ENCODE measurements at regions not wholly inside any gene's neighbourhood (a gene's known extent, or its start where the extent isn't known, plus 50 kb on each side); places are given as distances from the start of the nearest gene placed in this dataset.
A peak's percentile ranks its signal among the peaks of the same experiment; 100 is the strongest.

DNA sequence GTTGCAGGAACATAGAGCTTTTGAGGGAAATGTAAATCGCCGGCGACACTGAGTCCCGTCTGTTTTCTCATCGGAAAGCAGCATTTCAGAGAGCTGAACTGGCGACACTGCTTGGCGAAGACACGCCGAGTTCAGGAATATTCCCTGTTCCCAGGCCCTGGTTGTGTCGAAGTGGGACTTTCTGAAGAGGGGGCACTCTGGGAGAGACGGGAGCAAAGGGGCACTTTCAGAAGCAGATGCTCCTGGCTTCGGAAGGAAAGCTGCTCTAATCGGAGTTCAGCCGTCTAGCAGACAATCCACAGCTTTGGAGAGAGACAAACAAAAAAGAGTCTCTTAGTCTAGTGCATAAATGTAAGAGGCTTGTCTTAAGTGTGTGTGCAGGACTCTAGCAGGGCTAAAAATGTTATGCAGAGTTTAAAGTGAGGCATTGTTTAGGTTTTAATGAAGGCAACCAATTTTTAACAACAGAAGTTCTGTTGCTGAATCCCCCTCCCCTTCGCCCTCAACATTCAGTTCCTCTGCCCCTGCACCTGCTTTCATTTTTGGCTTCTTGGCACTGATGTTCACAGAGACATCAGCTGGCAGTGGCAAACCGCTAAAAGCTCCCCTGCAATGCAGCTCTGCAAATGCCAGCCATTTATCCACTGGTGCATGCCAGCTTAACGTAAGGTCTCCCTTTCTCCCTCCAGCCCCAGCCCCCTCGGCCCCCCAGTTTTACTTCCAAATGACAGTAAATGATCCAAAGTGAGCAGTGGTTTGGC lies 289.5 kb upstream of the MPDZ start:
- no peak overlapping the region for H3K27ac ChIP-seq
- TF ChIP-seq, protein P1, sequence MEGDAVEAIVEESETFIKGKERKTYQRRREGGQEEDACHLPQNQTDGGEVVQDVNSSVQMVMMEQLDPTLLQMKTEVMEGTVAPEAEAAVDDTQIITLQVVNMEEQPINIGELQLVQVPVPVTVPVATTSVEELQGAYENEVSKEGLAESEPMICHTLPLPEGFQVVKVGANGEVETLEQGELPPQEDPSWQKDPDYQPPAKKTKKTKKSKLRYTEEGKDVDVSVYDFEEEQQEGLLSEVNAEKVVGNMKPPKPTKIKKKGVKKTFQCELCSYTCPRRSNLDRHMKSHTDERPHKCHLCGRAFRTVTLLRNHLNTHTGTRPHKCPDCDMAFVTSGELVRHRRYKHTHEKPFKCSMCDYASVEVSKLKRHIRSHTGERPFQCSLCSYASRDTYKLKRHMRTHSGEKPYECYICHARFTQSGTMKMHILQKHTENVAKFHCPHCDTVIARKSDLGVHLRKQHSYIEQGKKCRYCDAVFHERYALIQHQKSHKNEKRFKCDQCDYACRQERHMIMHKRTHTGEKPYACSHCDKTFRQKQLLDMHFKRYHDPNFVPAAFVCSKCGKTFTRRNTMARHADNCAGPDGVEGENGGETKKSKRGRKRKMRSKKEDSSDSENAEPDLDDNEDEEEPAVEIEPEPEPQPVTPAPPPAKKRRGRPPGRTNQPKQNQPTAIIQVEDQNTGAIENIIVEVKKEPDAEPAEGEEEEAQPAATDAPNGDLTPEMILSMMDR (conservative IDR thresholded peaks at IDR 0.05) = no peak

DNA sequence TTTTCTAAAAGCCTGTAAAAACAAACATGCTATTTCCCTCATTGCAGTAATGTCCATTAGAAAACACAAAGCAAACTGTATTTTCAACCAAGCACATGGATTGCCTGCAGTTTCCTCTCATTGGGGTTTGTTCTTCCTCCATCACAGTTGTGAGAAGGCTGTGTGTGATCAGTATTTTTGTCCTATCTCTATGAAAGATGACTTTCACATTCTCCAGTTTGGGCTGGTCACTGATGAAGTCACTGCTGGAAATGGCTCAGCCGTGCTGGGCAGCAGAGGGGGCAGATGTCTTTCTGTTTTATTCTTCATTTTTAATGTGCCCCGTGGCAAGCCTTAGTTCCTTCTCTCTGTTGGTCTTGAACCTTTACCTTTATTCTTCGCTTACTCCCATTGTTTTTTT lies 288.9 kb upstream of the MPDZ start:
- TF ChIP-seq, protein P1 (conservative IDR thresholded peaks at IDR 0.05) = no peak
- no peak overlapping the region for H3K27ac ChIP-seq

DNA sequence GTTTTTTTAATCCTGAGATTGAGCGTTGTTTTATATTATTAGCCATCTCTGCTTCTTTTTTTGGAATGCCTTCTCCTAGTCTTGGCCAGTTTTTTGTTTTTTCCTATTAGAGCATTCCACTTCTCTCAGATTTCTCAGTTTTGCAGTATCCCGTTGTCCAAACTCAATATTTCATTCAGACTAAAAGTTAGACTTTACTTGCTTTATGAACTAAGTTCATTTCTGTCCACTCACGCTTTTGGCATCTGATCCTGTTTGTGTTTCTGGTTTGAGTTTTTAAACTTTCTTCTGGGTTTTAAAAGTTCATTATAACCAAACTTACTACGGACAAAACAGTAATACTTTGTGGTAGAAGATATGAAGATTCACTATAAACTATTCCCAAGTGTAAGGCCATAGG lies 288.3 kb upstream of the MPDZ start:
- no peak overlapping the region for H3K27ac ChIP-seq
- TF ChIP-seq, protein P1 (conservative IDR thresholded peaks at IDR 0.05) = no peak

DNA sequence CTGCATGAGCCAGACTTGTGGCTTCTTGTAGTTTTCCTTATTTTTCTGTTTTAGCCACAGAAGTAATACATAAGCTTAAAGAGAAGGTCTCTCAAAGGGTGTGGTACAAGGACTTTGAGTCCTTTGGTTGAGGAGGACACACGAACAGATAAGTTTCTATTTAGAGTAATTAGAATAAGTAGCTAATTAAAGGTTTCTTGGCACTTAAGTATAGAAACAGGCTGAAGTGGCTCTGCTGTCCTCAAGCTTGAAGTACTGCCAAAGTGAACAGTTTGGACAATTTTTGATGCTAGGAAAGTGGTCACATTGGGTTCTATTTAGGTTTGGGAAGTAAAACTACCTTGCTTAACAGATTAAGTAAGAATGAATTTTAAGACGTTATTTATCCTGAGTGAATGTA lies 278.3 kb upstream of the MPDZ start:
- TF ChIP-seq, protein P1 (conservative IDR thresholded peaks at IDR 0.05) = no peak

DNA sequence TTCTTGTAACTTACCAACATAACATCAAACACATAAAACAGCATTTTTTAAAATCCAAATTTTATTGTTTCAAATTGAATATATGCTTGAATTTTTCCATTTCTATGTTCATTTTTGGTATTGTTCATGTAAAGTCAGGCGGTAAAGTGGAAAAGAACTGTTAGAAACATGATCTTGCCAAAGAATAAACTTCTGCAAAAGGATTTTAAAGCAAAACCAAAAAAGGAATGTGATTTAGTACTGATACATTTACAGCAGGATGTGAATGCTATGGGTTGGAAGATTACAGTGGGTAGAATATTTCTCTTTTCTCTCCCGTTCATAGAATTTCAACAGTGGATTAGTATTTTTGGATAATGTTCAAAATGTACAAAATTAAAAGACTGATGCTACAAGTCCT lies 277.2 kb upstream of the MPDZ start:
- TF ChIP-seq, protein P1 (conservative IDR thresholded peaks at IDR 0.05) = no peak
- no peak overlapping the region for H3K27ac ChIP-seq

More for the DNA sequence above, 278.3 kb upstream of the MPDZ start:
- H3K27ac ChIP-seq = no peak overlapping the region

DNA sequence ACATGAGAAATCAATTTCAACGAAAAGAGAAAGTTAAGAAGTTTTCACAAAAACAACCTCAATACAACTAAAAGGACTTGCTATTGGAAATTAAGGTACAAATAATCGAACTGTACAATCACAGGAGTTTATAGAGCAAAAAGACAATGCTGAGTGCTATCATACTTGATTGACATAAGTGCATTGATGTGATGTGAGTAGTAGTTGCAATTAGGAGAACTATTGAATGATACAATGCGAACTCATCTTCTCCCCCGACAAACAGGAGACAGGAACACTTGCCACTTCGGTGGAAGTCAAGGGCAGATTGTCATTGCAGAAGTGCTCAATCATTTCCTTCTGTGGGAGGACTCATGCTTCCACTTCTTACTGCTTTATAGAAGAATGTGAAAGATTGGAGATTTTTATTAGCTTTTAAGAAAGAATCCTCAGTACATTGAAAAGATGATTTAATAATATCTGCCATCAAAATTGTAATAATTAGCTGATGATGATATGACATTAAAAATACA lies 276.6 kb upstream of the MPDZ start:
- TF ChIP-seq, protein P1 (conservative IDR thresholded peaks at IDR 0.05) = no peak
- H3K27ac ChIP-seq = peak overlapping the region; percentile 46

DNA sequence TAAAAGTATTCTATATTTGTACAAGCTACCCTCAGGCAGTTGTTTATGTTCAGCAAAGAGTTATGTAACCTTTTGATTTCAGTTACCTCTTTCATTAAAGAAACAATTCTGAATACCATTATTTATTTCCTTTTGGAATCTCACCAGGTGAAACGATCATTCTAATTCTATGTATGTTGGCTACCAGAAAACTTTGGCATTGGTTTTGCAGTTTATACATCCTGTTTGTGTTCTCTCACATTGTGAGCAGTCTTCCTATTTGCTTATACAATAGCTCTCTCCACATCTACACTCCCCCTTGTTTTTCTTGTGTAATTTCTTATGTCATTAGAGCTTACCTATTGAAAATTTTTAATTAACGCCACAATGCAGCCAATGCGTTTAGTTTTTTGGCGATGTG lies 276.0 kb upstream of the MPDZ start:
- H3K27ac ChIP-seq = peak overlapping the region; percentile 46
- TF ChIP-seq, protein P1 (conservative IDR thresholded peaks at IDR 0.05) = no peak
